ENCODE measurements at regions not wholly inside any gene's neighbourhood (a gene's known extent, or its start where the extent isn't known, plus 50 kb on each side); places are given as distances from the start of the nearest gene placed in this dataset.

DNA sequence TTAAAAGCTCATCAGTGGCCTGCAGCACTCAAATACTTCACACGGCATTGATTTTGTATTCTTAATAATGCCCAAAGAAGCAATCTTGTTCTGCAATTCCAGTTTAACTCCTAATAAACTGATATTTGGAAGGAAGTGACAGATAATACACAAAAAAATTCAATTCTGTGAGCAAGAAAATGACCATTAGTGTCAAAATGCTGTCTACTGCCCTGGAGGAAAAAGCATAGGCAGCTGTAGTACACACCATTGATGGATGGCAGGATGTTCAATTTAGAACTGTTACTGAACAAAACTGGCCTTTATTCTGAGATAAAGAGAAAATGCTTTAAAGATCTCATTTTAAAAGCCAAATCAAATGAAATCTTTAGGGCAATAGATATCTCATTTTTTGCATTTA is 251.3 kb upstream of the FMN2 start:
- DNase-seq: no peak

- DNase-seq: no peak
These were observed 250.9 kb upstream of the FMN2 start for GRCh38 chr1:239840790-239841189.

DNA sequence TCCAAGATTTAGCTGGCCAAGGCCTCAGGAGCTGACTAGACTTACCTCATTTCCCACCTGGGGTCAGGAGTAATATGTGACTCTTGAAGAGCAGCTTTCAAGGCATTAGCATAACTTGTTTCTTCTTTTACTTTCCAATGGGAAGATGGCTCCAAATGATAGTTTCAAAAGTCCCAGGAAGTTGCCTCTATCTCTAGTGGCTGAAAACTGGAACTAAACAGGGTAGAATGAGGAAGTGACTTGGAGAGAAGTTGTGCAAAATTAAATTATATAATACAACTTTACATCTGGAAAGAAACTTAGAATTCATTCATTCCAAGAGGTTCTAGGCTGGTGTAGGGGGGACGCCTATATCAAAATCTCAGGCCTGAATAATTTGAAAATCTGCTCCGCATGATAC is 250.1 kb upstream of the FMN2 start:
- no peak for DNase-seq

- no peak for DNase-seq
These were observed 248.1 kb upstream of the FMN2 start for GRCh38 chr1:239843541-239843940.

GRCh38 chr1:239844833-239845232 is 246.8 kb upstream of the FMN2 start:
- no peak for DNase-seq

DNA sequence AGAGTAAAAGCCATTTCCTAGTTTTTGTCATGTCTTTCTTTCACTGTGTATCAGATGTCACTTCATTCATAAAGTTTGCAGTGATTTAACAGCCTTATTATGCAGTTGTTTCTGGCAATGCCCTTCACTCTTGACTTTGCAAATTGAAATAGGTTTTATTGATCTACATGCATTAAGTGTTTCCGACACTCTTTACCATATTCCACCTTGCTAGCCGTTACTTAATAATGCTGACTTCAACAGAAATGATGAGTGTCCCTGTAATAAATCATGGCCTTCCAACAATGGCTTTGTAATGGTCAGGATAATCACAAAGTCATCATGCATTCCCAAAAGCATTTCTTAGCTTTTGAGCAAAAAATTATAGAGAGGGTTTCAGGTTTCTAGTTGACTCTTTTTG is 236.8 kb upstream of the FMN2 start:
- no peak for DNase-seq

- no peak for DNase-seq
These were observed 235.6 kb upstream of the FMN2 start for GRCh38 chr1:239856067-239856466.

DNA sequence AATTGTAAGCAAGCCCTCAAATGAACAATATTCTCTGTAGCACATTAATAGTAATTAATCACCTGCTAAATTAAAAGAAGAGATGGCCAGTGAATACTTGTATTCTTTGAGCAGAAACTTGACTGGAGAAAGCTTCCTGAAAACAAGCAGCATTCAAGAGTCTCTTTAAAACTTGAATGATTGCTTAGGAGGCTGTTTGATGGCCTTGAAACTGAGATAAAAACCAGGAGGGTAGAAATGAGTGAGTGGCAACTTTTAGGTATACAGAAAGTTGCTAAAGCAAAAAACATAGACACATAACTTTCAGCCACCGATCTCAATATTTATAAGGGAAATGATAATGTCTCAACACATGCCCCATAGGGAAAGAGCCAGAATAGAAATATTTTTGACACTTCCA is 234.8 kb upstream of the FMN2 start:
- no peak for DNase-seq

- DNase-seq: no peak
These were observed 233.6 kb upstream of the FMN2 start for GRCh38 chr1:239858057-239858456.

DNA sequence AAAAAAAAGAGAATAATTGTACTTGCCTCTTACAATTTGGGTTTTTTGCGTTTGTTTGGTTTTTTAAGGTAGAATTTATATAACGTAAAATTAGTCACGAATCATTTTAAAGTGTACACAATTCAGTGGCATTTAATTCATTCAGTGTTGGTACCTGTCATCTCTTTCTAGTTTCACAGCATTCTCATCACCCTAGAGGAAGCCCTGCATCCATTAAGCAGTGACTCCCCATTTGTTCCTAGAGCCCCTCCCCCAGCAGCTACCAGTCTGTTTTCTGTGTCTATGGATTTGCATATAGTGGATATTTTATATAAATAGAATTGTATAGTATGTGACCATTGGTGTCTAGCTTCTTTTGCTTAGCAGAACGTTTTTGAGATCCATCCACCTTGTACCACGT is 233.2 kb upstream of the FMN2 start:
- no peak for DNase-seq

GRCh38 chr1:239861985-239862384 is 229.7 kb upstream of the FMN2 start:
- DNase-seq: no peak

- no peak for DNase-seq
These were observed 223.4 kb upstream of the FMN2 start for GRCh38 chr1:239868058-239868832.

DNA sequence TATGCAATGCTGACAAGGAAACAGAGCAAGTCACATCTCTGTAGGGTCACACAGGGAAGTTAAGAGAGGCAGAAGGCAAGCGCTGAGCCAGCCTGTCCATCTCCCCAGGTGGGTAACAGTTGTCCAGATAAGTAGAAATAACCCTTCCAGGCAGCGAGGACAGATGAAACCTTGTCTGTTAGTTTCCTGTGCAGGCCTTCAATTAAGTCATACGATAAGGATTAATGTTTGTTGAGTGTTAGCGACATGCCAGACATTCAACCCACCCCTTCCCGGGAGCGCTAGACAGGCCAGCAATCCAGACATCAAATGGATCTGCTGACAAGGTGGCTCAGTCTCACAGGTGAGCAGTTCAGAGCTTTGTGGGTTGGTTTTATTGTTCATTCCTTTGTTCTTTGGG is 221.5 kb upstream of the FMN2 start:
- DNase-seq: peak; percentile 69

- no peak for DNase-seq
These were observed 219.1 kb upstream of the FMN2 start for GRCh38 chr1:239872626-239873025.

DNA sequence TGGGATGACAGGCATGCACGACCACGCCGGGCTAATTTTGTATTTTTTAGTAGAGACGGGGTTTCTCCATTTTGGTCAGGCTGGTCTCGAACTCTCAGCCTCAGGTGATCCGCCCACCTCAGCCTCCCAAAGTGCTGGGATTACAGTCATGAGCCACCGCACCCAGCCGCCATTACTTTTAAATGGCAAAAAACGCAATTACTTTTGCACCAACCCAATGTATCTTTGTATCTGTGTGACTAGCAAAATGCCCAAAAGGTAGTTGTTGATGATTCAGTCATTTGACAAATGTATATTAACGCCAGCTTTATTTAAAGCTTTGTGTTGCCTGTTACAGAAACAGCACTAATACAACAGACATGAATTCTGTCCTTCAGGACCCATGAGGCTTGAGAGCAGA is 216.9 kb upstream of the FMN2 start:
- DNase-seq: no peak

- no peak for DNase-seq
These were observed 212.1 kb upstream of the FMN2 start for GRCh38 chr1:239879321-239880170.

- DNase-seq: no peak
These were observed 208.7 kb upstream of the FMN2 start for GRCh38 chr1:239882967-239883366.

GRCh38 chr1:239884796-239885195 is 206.9 kb upstream of the FMN2 start:
- DNase-seq: no peak

DNA sequence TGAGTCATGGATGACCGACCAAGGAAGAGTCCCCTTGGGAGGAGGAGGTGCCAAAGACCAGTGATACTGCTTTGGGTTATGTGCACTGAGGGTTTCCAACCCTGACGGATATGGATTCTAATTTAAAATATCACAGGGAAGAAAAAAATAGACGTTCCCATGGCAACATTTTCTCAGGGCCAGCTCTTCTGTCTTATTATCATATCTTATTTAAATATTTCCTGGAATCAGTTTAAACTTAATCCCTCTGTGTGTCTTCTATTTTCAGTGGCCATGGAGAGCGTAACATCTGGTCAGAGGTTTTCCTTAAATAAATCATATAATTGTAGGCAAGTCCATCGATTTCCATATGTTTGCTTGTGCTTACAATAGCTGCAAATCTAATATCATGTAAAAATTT is 205.4 kb upstream of the FMN2 start:
- no peak for DNase-seq

DNA sequence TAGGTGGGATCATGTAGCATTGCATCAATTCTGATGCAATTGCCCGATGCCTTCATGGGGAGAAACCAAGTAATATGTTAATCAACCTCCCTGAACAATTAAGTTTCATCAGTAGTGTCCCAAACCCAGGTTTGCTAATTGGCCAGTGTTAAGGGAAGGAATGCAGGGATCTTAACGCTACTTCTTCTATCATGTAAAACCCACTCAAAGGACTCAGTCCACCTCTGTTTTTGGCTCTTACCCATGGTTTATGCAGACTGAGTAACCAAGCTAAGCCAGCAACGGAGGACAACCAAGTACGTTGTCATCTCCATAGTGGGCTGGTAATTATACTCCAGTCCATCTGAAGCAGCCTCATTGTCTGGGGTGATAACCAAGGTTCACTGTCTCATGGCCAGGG is 203.0 kb upstream of the FMN2 start:
- no peak for DNase-seq

GRCh38 chr1:239891621-239892358 is 199.9 kb upstream of the FMN2 start:
- no peak for DNase-seq

- DNase-seq: no peak
These were observed 199.1 kb upstream of the FMN2 start for GRCh38 chr1:239892602-239893001.

- DNase-seq: no peak
These were observed 198.5 kb upstream of the FMN2 start for GRCh38 chr1:239893127-239893731.
